Pancreas (tissue), 10 donors: ENCODE measurements at regions not wholly inside any gene's neighbourhood (a gene's known extent, or its start where the extent isn't known, plus 50 kb on each side); places are given as distances from the start of the nearest gene placed in this dataset.

Experiments used
- ATAC-seq, 4 donors: fragments of 200-7000 bp; cut with Tn5 transposase; one replicate each; pipeline versions ENCODE4 v1.8.0 to v1.9.1; 2020; ENCODE audit warnings: mild to moderate bottlenecking in 4 of 4, moderate library complexity in 4 of 4
- DNase-seq, 6 donors: peaks; one replicate each; pipeline ENCODE4 v3.0.0-alpha.2; 2020
- FAIRE-seq: peaks from 2 replicates; lab custom pipeline; 2012; peaks lifted over from hg19 to GRCh38; lab: Jason Lieb, UNC
- H3K27ac ChIP-seq, 4 donors: fragments of 200-600 bp; sonication (generic); 1 replicate in 3 of 4; 2 replicates in 1 of 4; pipeline versions ENCODE4 v1.5.0 to v1.8.0; 2020
- H3K27me3 ChIP-seq, 4 donors: fragments of 200-600 bp; one replicate each; pipeline ENCODE4 v1.8.0; 2021
- H3K36me3 ChIP-seq, 3 donors: fragments of 200-600 bp; sonication (generic) in 1 of 3; one replicate each; pipeline versions ENCODE4 v1.5.0 to v1.8.0; 2020 to 2021
- H3K4me1 ChIP-seq, 3 donors: fragments of 200-600 bp; one replicate each; pipeline ENCODE4 v1.8.0; 2021
- H3K4me3 ChIP-seq, 4 donors: fragments of 200-600 bp; sonication (generic) in 2 of 4; one replicate each; pipeline versions ENCODE4 v1.5.0 to v1.8.0; 2020 to 2021
- H3K9me3 ChIP-seq, 4 donors: fragments of 200-600 bp; one replicate each; pipeline ENCODE4 v1.8.0; 2021
- CTCF ChIP-seq, 4 donors: fragments of 200-600 bp; sonication (generic) in 3 of 4; IDR thresholded peaks; one replicate each; pipeline versions ENCODE4 v1.5.0 to v1.8.0; 2021; ENCODE audit warnings: antibody characterized with exemption in 4 of 4
- WGBS, 2 donors: extraction: QIAGEN DNeasy Blood & Tissue Kit; methylation state at CpG; one replicate each; pipeline ENCODE4 v1.1.7; 2013; 5-methylcytosine and 5-hydroxymethylcytosine counted together
- intact Hi-C, 3 donors: fragments of 100-400 bp; cut with DNase I; formaldehyde crosslinking; loops; one replicate each; pipeline versions ENCODE4 v1.11.1 to v1.14.2; 2022
- donor health status: healthy with polysubstance abuse.
- donor health status: DM: no; HTN: no; CAD: no; lungs with moderate emphysema.
- donor health status: DM: no; HTN: no; CAD: no.
- donor health status: control.
- donor health status: control.
- donor health status: Bipolar disorder and iron deficiency.
- donor health status: DM: yes; HTN: yes; CAD: no.
- donor health status: DM: no; HTN: no; CAD: no.
- donor health status: DM: no; HTN: no; CAD: no.
- donor health status: DM: yes; HTN: yes; CAD: no.

GRCh38 chr4:159432436-159432835 lies 329.6 kb downstream of the RAPGEF2 start:
- no peak for DNase-seq

DNA sequence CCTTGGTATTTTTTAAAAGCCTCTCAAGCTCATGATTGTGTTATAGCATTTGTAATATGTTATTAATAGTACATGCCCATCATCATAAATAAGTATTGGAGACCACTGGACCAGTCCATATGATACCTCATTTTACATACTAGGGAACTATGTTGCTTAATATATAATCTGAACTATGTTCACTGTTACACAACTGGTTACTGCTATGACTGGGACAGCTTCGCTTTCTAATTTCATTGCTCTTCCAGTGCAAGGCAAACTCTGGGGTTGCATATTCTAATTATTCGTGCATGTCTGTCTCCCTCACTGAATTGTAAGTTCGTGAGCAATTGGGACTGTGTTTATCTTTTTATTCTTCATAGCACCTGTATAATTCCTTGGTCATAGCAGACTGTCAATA lies 330.5 kb downstream of the RAPGEF2 start:
- no peak for TF ChIP-seq CTCF (IDR thresholded peaks at IDR 0.05)
- Histone ChIP-seq H3K36me3 (no peaks in the 10 kb centered on the region), H3K4me1 (no peaks in the 10 kb centered on the region), H3K4me3 (no peak overlapping the region), H3K9me3 (no peaks in the 10 kb centered on the region), H3K27me3 (no peaks in the 10 kb centered on the region), H3K27ac (no peak overlapping the region)
- WGBS, 2 donors, result 67 to 71% methylated on average over 3 of the region's 3 CpGs
- intact Hi-C loops, result no loop called here
- DNase-seq (no peak), FAIRE-seq (no peak), ATAC-seq (no peak)

More at GRCh38 chr4:159432436-159432835, 329.6 kb downstream of the RAPGEF2 start:
- Histone ChIP-seq H3K4me1 (no peaks in the 10 kb centered on the region), H3K27me3 (no peaks in the 10 kb centered on the region), H3K4me3 (no peak overlapping the region), H3K9me3 (no peaks in the 10 kb centered on the region), H3K36me3 (no peaks in the 10 kb centered on the region), H3K27ac (no peak overlapping the region)
- no peak for ATAC-seq
- no peak for TF ChIP-seq CTCF (IDR thresholded peaks at IDR 0.05)
- 60 to 65% methylated on average over 3 of the region's 3 CpGs for WGBS, 2 donors
- intact Hi-C loops, result no loop called here
- no peak for FAIRE-seq

DNA sequence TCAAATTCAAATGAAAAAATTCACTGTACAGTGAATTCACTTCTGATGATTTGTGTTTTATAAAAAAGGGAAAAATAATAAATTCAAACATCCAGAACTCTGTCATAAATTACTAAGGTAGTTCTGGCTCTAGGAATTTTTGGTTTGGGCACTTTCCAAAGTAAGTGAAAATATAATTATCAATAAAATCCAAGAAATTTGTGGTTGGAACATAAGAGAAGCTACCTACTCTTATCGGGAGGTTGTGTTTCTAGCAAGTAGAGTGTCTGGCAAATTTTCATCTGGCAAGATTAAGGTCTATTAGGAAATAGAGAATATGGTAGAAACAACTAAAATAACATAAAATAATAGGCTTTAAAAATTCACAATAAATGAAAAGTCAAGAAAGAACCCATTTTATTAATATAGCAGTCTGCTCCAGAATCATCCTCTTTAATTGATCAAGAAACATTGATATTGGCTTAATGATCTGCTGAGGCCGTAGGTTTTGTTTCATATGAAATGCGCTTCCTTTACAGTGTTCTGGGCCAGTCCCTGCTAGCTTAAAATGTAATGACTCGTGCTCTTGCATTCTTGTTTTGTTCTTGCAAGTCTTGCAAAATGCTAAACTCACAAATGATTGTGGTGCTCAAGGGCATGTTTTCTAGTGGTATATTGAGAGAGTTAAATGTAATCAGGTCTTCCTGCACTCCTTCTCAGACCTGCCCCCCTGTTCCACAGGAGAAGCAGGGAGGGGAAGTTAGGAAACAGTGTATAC lies 331.4 kb downstream of the RAPGEF2 start:
- Histone ChIP-seq H3K9me3 (no peaks in the 10 kb centered on the region), H3K27me3 (no peaks in the 10 kb centered on the region), H3K4me3 (no peak overlapping the region), H3K27ac (no peak overlapping the region), H3K4me1 (no peaks in the 10 kb centered on the region), H3K36me3 (no peaks in the 10 kb centered on the region)
- no peak for DNase-seq
- ATAC-seq, result no peak
- no peak for FAIRE-seq
- intact Hi-C loops, result no loop called here
- WGBS, 2 donors, result 65 to 89% methylated on average over 4 of the region's 4 CpGs
- TF ChIP-seq CTCF (IDR thresholded peaks at IDR 0.05), result no peak

- no peaks in the 10 kb centered on the region for H3K4me1 ChIP-seq
- FAIRE-seq, result no peak
- H3K27me3 ChIP-seq, result no peaks in the 10 kb centered on the region
- H3K27ac ChIP-seq, result no peak overlapping the region
- TF ChIP-seq CTCF (IDR thresholded peaks at IDR 0.05), result no peak
- no peaks in the 10 kb centered on the region for H3K9me3 ChIP-seq
- no peak overlapping the region for H3K4me3 ChIP-seq
- WGBS, 2 donors, result 94 to 98% methylated on average over 8 of the region's 8 CpGs
- no peak for DNase-seq
- no peak for ATAC-seq
- intact Hi-C loops, result no loop called here
- H3K36me3 ChIP-seq, result no peaks in the 10 kb centered on the region
Measured at GRCh38 chr4:159434871-159435241, 332.0 kb downstream of the RAPGEF2 start.

GRCh38 chr4:159435561-159436023 lies 332.7 kb downstream of the RAPGEF2 start:
- H3K36me3 ChIP-seq, result no peaks in the 10 kb centered on the region
- FAIRE-seq (no peak), DNase-seq (no peak), ATAC-seq (no peak)
- TF ChIP-seq CTCF (IDR thresholded peaks at IDR 0.05), result no peak
- H3K27ac ChIP-seq, result no peak overlapping the region
- H3K27me3 ChIP-seq, result no peaks in the 10 kb centered on the region
- no peak overlapping the region for H3K4me3 ChIP-seq
- H3K4me1 ChIP-seq, result no peaks in the 10 kb centered on the region
- no peaks in the 10 kb centered on the region for H3K9me3 ChIP-seq
- intact Hi-C loops, result no loop called here
- WGBS, 2 donors, result 87 to 91% methylated on average over 3 of the region's 3 CpGs
